ENCODE measurements at regions not wholly inside any gene's neighbourhood (a gene's known extent, or its start where the extent isn't known, plus 50 kb on each side); places are given as distances from the start of the nearest gene placed in this dataset.

DNA sequence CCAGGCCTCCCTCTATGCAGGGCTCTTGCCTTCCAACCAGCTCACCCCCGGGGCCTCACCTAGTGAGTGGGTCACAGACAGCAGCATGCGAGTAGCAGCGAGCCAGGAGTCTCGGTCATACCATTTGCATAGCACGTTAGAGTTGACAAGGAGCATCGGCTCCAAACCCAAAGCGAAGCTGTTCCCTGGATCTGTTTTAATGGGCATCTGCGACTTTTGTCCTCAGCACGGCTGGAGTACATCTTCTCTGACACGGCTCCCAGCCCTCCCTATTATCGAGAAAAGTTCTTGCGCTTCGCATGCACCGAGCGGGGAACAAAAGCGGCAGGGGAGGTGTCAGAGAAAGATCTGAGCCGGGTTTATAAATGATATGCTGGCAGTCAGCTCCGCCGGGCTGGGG, 253.3 kb downstream of the MAF start (continued):
- no peak for TF ChIP-seq GTF3A (CRISPR knock-in tag; conservative IDR thresholded peaks at IDR 0.05)

DNA sequence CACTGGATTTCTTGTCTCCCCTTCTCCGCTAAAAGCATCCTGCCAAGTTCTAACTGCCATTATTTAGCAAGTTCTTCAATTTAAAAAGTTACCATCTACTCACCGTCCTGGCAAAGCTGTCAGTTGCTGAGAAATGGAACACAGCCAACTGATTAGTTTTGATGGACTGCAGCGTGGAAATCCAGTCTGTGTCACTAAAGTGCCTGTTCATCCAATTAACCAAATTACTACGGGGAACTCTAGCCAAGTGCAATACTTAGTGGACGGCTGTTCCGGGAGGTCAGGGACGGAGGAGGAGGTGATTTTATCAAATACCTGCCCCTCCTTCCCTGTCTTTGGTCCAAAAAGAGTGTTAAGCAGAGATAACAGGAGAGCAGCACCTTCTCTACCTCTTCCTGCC, 260.7 kb downstream of the MAF start:
- H2AFZ ChIP-seq (ENCODE audit: low read length), result no peak overlapping the region
- H4K20me1 ChIP-seq (ENCODE audit: insufficient read depth, low read length), result no peaks in the 10 kb centered on the region
- no peak overlapping the region for H3K4me2 ChIP-seq (ENCODE audit: low read depth, low read length)
- WGBS (ENCODE audit: low lambda C conversion rate), result 15% methylated on average over 7 of the region's 7 CpGs
- no peaks in the 10 kb centered on the region for H3K79me2 ChIP-seq (ENCODE audit: insufficient read depth, low read length)
- TF ChIP-seq NAIF1 (CRISPR knock-in tag; IDR thresholded peaks at IDR 0.05; ENCODE audit: borderline replicate concordance) (no peak), ZNF879 (CRISPR knock-in tag; IDR thresholded peaks at IDR 0.05) (no peak), THAP7 (CRISPR knock-in tag; IDR thresholded peaks at IDR 0.05) (no peak), RFXAP (CRISPR knock-in tag; IDR thresholded peaks at IDR 0.05; ENCODE audit: borderline replicate concordance) (no peak), MED13 (CRISPR knock-in tag; IDR thresholded peaks at IDR 0.05) (no peak), ZNF639 (CRISPR knock-in tag; conservative IDR thresholded peaks at IDR 0.05) (no peak), ZNF605 (CRISPR knock-in tag; IDR thresholded peaks at IDR 0.05) (no peak), HOXA3 (CRISPR knock-in tag; IDR thresholded peaks at IDR 0.05) (no peak), SAP130 (CRISPR knock-in tag; IDR thresholded peaks at IDR 0.05; ENCODE audit: low read depth) (no peak), MXI1 (IDR thresholded peaks at IDR 0.05; ENCODE audit: borderline replicate concordance, low read depth, low read length) (no peak), DMAP1 (CRISPR knock-in tag; IDR thresholded peaks at IDR 0.05) (no peak), ZNF788 (CRISPR knock-in tag; IDR thresholded peaks at IDR 0.05; ENCODE audit: borderline replicate concordance) (no peak), PCBP2 (optimal IDR thresholded peaks at IDR 0.05; ENCODE audit: low read depth, low read length, poor library complexity, severe bottlenecking) (no peak), POLR2A (IDR thresholded peaks at IDR 0.05; ENCODE audit: insufficient read depth in 1 of 2, low read depth in 2 of 2, low read length in 2 of 2) (no peak), ZNF615 (CRISPR knock-in tag; IDR thresholded peaks at IDR 0.05; ENCODE audit: borderline replicate concordance) (no peak), ZNF496 (CRISPR knock-in tag; IDR thresholded peaks at IDR 0.05; ENCODE audit: insufficient replicate concordance) (no peak), HDAC1 (CRISPR knock-in tag; IDR thresholded peaks at IDR 0.05) (no peak), ZNF773 (CRISPR knock-in tag; IDR thresholded peaks at IDR 0.05; ENCODE audit: borderline replicate concordance) (no peak)
- TF ChIP-seq, protein P1, sequence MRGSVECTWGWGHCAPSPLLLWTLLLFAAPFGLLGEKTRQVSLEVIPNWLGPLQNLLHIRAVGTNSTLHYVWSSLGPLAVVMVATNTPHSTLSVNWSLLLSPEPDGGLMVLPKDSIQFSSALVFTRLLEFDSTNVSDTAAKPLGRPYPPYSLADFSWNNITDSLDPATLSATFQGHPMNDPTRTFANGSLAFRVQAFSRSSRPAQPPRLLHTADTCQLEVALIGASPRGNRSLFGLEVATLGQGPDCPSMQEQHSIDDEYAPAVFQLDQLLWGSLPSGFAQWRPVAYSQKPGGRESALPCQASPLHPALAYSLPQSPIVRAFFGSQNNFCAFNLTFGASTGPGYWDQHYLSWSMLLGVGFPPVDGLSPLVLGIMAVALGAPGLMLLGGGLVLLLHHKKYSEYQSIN (CRISPR knock-in tag; IDR thresholded peaks at IDR 0.05; ENCODE audit: borderline replicate concordance), result no peak
- CTCF ChIA-PET (ENCODE audit: low intra/inter-chr PET ratio, low total read pairs), result no interaction called here
- H3K4me1 ChIP-seq (ENCODE audit: insufficient read depth, low read length), result no peaks in the 10 kb centered on the region
- H3K36me3 ChIP-seq (replicated peaks in 1 of 2; ENCODE audit: control insufficient read depth in 1 of 2, insufficient read depth in 2 of 2, low read length in 2 of 2), result no peaks in the 10 kb centered on the region
- ATAC-seq, result no peak
- no peaks in the 10 kb centered on the region for H3K9me3 ChIP-seq (ENCODE audit: low read length)
- no TSS peak for BruUV-seq (replicated peaks)
- no peak overlapping the region for H3K4me3 ChIP-seq (replicated peaks in 1 of 3; ENCODE audit: insufficient read depth in 1 of 3, low read depth in 2 of 3, low read length in 3 of 3)
- no peak for FAIRE-seq
- H3K27ac ChIP-seq (ENCODE audit: extremely low read length, insufficient read depth, low read length), result no peak overlapping the region
- no peaks in the 10 kb centered on the region for H3K27me3 ChIP-seq (ENCODE audit: control insufficient read depth in 1 of 2, insufficient read depth in 2 of 2, low read length in 2 of 2)
- DNase-seq (ENCODE audit: low spot score), result no peak
- H3K9ac ChIP-seq (ENCODE audit: insufficient read depth, low read depth, low read length), result no peak overlapping the region
- intact Hi-C loops (cut with micrococcal nuclease; ENCODE audit: unreplicated experiment) (no loop called here), in situ Hi-C loops (cut with HindIII; ENCODE audit: extremely low pct_ligation_motif_present, low pct_unique_long_range_greater_than_20kb) (no loop called here)
- POLR2A ChIA-PET, result no interaction called here
